Body of pancreas (tissue), 4 donors: ENCODE measurements at regions not wholly inside any gene's neighbourhood (a gene's known extent, or its start where the extent isn't known, plus 50 kb on each side); places are given as distances from the start of the nearest gene placed in this dataset.

ENCODE experiments used
- ATAC-seq: fragments of 150-250 bp; one replicate; pipeline ENCODE4 v1.9.1; 2016
- DNase-seq, 4 donors: peaks; one replicate each; pipeline ENCODE4 v3.0.0-alpha.2; 2019
- H3K27ac ChIP-seq, 4 donors: fragments of 200-600 bp; sonication (generic); 1 replicate in 3 of 4; 2 replicates in 1 of 4; pipeline versions ENCODE4 v1.5.1 to v1.6.1; 2016 to 2019; ENCODE audit warnings: mild to moderate bottlenecking in 1 of 4, mixed read lengths in 1 of 4, moderate library complexity in 1 of 4
- H3K27me3 ChIP-seq, 2 donors: fragments of 200-600 bp; sonication (generic); one replicate each; pipeline ENCODE4 v1.6.0; 2016; ENCODE audit warnings: mild to moderate bottlenecking in 1 of 2
- H3K36me3 ChIP-seq, 2 donors: fragments of 200-600 bp; sonication (generic); replicated peaks in 1 of 2; 2 replicates each; pipeline ENCODE4 v1.5.1; 2016; ENCODE audit warnings: low read depth in 2 of 2; ENCODE audit not compliant: insufficient read depth in 1 of 2
- H3K4me1 ChIP-seq: fragments of 200-600 bp; sonication (generic); one replicate; pipeline ENCODE4 v1.6.0; 2016
- H3K4me3 ChIP-seq, 2 donors: fragments of 200-600 bp; sonication (generic); 1 replicate in 1 of 2; 2 replicates in 1 of 2; pipeline ENCODE4 v1.5.1; 2016 to 2019
- H3K9me3 ChIP-seq, 3 donors: fragments of 200-600 bp; sonication (generic); 1 replicate in 2 of 3; 2 replicates in 1 of 3; pipeline ENCODE4 v1.5.1; 2016
- CTCF ChIP-seq, 7 experiments: fragments of 450-650 bp in 4 of 7; fragments of 200-600 bp in 3 of 7; sonication (generic) in 3 of 7; IDR thresholded peaks; one replicate each; pipeline ENCODE4 v1.5.1; 2016 to 2019; ENCODE audit warnings: antibody characterized with exemption in 7 of 7
- POLR2A ChIP-seq, 3 donors: fragments of 450-650 bp; IDR thresholded peaks; one replicate each; pipeline ENCODE4 v1.6.1; 2016; ENCODE audit warnings: antibody characterized with exemption in 3 of 3, mild to moderate bottlenecking in 2 of 3
- WGBS, 2 donors: methylation state at CpG; one replicate each; pipeline ENCODE4 v1.1.5; 2017; 5-methylcytosine and 5-hydroxymethylcytosine counted together
- intact Hi-C: fragments of 100-400 bp; cut with DNase I; formaldehyde crosslinking; loops from one replicate; pipeline ENCODE4 v1.15.1; 2023

DNA sequence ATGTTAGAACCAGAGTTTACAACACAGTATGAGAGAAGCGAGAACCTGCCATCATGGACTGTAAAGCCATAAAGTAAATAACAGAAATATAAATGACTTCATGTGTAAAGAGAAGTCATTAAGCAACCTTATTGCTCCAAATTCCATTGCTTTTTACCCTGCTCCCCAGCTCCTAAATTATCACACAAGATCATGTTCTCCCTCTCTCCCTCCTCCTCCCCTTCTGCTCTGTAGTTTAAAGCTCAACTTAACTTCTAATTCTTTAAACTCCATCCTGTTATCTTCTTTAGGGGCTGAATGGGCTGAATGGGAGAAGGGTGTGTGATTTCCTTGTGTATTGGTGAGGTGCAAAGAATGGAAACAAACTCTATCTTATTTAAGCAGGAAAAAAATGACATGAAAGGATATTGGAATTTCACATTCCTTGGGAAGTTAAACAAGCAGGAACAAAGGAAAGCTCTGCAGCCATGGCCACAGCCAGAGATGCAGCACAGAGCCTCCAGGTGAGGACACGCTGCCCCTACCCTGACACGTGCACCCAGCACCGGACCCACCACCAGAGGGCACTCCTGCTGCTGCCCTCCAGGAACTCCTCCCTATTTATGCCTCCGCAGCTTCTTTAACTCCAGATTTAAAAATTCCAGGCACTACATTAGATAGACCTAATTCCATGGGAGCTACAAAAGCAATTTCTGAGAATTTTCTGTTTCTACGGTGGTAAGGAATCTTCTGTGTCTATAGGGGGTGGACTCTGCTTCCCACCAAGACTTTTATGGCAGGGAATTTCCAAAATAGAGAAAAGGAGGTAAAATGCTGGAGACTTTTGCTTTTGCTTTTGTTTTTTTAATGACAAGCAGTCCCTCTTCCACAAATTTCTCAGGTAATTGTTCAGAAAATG lies 76.9 kb upstream of the ABI3BP start:
- H3K9me3 ChIP-seq: no peaks in the 10 kb centered on the region
- intact Hi-C loops: no loop called here
- H3K27me3 ChIP-seq: no peaks in the 10 kb centered on the region
- 26 to 32% methylated on average over 6 of the region's 6 CpGs for WGBS, 2 donors
- no peaks in the 10 kb centered on the region for H3K36me3 ChIP-seq
- DNase-seq (peak; percentile 74 to 86 (median 78)), ATAC-seq (peak; percentile 91)
- no peak overlapping the region for H3K4me3 ChIP-seq
- H3K27ac ChIP-seq: no peak overlapping the region
- H3K4me1 ChIP-seq: no peaks in the 10 kb centered on the region
- TF ChIP-seq CTCF (IDR thresholded peaks at IDR 0.05) (peak; percentile 65 to 77 (median 70)), POLR2A (IDR thresholded peaks at IDR 0.05) (no peak)

DNA sequence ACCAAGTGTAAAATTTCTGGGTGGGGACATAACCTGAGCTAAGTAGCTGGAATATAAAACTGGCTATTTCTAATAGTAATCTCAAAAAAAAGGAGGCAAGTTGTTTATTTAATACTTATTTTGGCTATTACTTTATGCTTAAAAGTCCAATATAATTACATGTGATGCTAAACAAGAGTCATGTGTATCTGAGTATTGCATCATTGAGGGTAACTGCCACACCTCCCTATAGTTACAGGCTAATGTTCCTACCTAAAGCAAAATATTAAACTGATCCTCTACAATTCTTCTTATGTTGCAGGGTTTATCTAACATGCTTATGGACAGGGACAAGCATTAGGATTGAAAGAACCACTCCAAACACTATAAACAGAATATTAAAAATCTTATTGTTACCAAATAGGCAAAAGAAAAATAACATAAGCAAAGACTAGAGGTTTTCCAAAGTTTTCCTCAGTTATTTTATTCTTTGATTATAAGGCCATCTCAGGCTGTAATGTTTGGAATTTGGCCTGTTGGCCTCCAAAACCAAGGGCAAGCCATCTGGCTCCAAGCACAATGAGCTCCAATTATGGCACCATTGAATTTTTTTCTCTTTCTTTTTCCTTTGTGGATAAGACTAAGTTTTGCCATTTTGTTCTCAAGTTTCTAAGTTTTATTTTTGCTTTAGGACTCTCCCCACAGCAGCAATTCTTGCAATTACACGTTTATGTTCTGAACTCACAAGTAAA lies 75.8 kb upstream of the ABI3BP start:
- H3K27me3 ChIP-seq: no peaks in the 10 kb centered on the region
- ATAC-seq (no peak), DNase-seq (no peak)
- no peak overlapping the region for H3K4me3 ChIP-seq
- no peak for TF ChIP-seq CTCF (IDR thresholded peaks at IDR 0.05)
- no peak for TF ChIP-seq POLR2A (IDR thresholded peaks at IDR 0.05)
- H3K4me1 ChIP-seq: no peaks in the 10 kb centered on the region
- H3K27ac ChIP-seq: no peak overlapping the region
- intact Hi-C loops: no loop called here
- H3K36me3 ChIP-seq: no peaks in the 10 kb centered on the region
- 25 to 30% methylated on average over 1 of the region's 1 CpG for WGBS, 2 donors
- H3K9me3 ChIP-seq: no peaks in the 10 kb centered on the region

- intact Hi-C loops: no loop called here
- TF ChIP-seq POLR2A (IDR thresholded peaks at IDR 0.05): no peak
- no peak for TF ChIP-seq CTCF (IDR thresholded peaks at IDR 0.05)
- Histone ChIP-seq H3K27ac (no peak overlapping the region), H3K9me3 (no peaks in the 10 kb centered on the region), H3K4me3 (no peak overlapping the region), H3K4me1 (no peaks in the 10 kb centered on the region), H3K36me3 (no peaks in the 10 kb centered on the region), H3K27me3 (no peaks in the 10 kb centered on the region)
- DNase-seq: no peak
- no peak for ATAC-seq
- 46 to 62% methylated on average over 1 of the region's 1 CpG for WGBS, 2 donors
Measured at GRCh38 chr3:101066711-101067129, 73.5 kb upstream of the ABI3BP start.

- H3K4me1 ChIP-seq: no peaks in the 10 kb centered on the region
- intact Hi-C loops: no loop called here
- ATAC-seq (no peak), DNase-seq (no peak)
- no peaks in the 10 kb centered on the region for H3K27me3 ChIP-seq
- H3K36me3 ChIP-seq: no peaks in the 10 kb centered on the region
- H3K4me3 ChIP-seq: no peak overlapping the region
- no peak for TF ChIP-seq POLR2A (IDR thresholded peaks at IDR 0.05)
- TF ChIP-seq CTCF (IDR thresholded peaks at IDR 0.05): no peak
- no peaks in the 10 kb centered on the region for H3K9me3 ChIP-seq
- 61 to 65% methylated on average over 3 of the region's 3 CpGs for WGBS, 2 donors
- no peak overlapping the region for H3K27ac ChIP-seq
Measured at GRCh38 chr3:101065962-101066361, 72.7 kb upstream of the ABI3BP start.
